NCI-H1092 (cell line): ENCODE measurements at regions not wholly inside any gene's neighbourhood (a gene's known extent, or its start where the extent isn't known, plus 50 kb on each side); places are given as distances from the start of the nearest gene placed in this dataset.
A peak's percentile ranks its signal among the peaks of the same experiment; 100 is the strongest.

ENCODE experiments used
- DNase-seq: peaks from one replicate; lab custom pipeline; 2025; lab: John Stamatoyannopoulos, UW

- no peak for DNase-seq
Measured at GRCh38 chr12:105954951-105955931, 183.5 kb downstream of the NUAK1 start.

- no peak for DNase-seq
Measured at GRCh38 chr12:105955976-105956375, 182.8 kb downstream of the NUAK1 start.

- no peak for DNase-seq
Measured at GRCh38 chr12:105956662-105957457, 181.9 kb downstream of the NUAK1 start.

- DNase-seq, result no peak
Measured at GRCh38 chr12:105960319-105961083, 178.3 kb downstream of the NUAK1 start.

GRCh38 chr12:105961821-105962671 lies 176.7 kb downstream of the NUAK1 start:
- DNase-seq, result no peak

GRCh38 chr12:105967038-105967776 lies 171.5 kb downstream of the NUAK1 start:
- DNase-seq, result no peak

GRCh38 chr12:105968025-105968424 lies 170.7 kb downstream of the NUAK1 start:
- DNase-seq, result no peak

GRCh38 chr12:105970885-105971284 lies 167.9 kb downstream of the NUAK1 start:
- no peak for DNase-seq

- DNase-seq, result no peak
Measured at GRCh38 chr12:105974738-105975137, 164.0 kb downstream of the NUAK1 start.

GRCh38 chr12:105975351-105975750 lies 163.4 kb downstream of the NUAK1 start:
- no peak for DNase-seq

- DNase-seq, result no peak
Measured at GRCh38 chr12:105977236-105977635, 161.5 kb downstream of the NUAK1 start.

GRCh38 chr12:105977652-105978051 lies 161.1 kb downstream of the NUAK1 start:
- no peak for DNase-seq

GRCh38 chr12:105978276-105978675 lies 160.5 kb downstream of the NUAK1 start:
- no peak for DNase-seq

GRCh38 chr12:105978686-105979085 lies 160.1 kb downstream of the NUAK1 start:
- DNase-seq, result no peak

- peak; percentile 2 for DNase-seq
Measured at GRCh38 chr12:105980085-105980484, 158.7 kb downstream of the NUAK1 start.

- no peak for DNase-seq
Measured at GRCh38 chr12:105980533-105980932, 158.2 kb downstream of the NUAK1 start.

- DNase-seq, result no peak
Measured at GRCh38 chr12:105982022-105982421, 156.7 kb downstream of the NUAK1 start.

- no peak for DNase-seq
Measured at GRCh38 chr12:105983622-105984320, 155.0 kb downstream of the NUAK1 start.

GRCh38 chr12:105985383-105985782 lies 153.4 kb downstream of the NUAK1 start:
- no peak for DNase-seq
